ENCODE measurements at regions not wholly inside any gene's neighbourhood (a gene's known extent, or its start where the extent isn't known, plus 50 kb on each side); places are given as distances from the start of the nearest gene placed in this dataset.

GRCh38 chr9:99466781-99467180, 244.7 kb downstream of the SEC61B start:
- H3K27ac Mint-ChIP-seq = no peak overlapping the region
- no peak overlapping the region for H3K4me3 Mint-ChIP-seq
- Histone ChIP-seq H3K4me3 (ENCODE audit: control insufficient read depth in 1 of 2, extremely low read depth in 1 of 2, low read length in 1 of 2) (no peak overlapping the region), H3K36me3 (ENCODE audit: control insufficient read depth in 2 of 2, extremely low read depth in 1 of 2, insufficient read depth in 1 of 2, low read length in 1 of 2) (no peaks in the 10 kb centered on the region), H3K27me3 (replicated peaks in 1 of 2; ENCODE audit: control insufficient read depth in 2 of 2, extremely low read depth in 1 of 2, insufficient read depth in 2 of 2, low read length in 1 of 2) (no peaks in the 10 kb centered on the region), H3K9me3 (no peaks in the 10 kb centered on the region), H3K4me1 (ENCODE audit: control insufficient read depth in 1 of 2, extremely low read depth in 1 of 2, insufficient read depth in 2 of 2, low read length in 2 of 2) (no peaks in the 10 kb centered on the region), H3K27ac (ENCODE audit: low read length) (no peak overlapping the region)
- peaks cover 4 to 8% of the 10 kb centered on the region in 2 donors for H3K27me3 Mint-ChIP-seq
- POLR2A ChIA-PET = no interaction called here
- no peaks in the 10 kb centered on the region for H3K4me1 Mint-ChIP-seq
- ATAC-seq (replicated peaks in 1 of 4) (no peak), DNase-seq (no peak)
- CTCF ChIA-PET = no interaction called here
- H3K36me3 Mint-ChIP-seq = no peaks in the 10 kb centered on the region
- H3K9me3 Mint-ChIP-seq = no peaks in the 10 kb centered on the region

- POLR2A ChIA-PET = no interaction called here
- ATAC-seq (replicated peaks in 1 of 4) = no peak
- H3K4me1 ChIP-seq (ENCODE audit: control insufficient read depth in 1 of 2, extremely low read depth in 1 of 2, insufficient read depth in 2 of 2, low read length in 2 of 2) = no peaks in the 10 kb centered on the region
- no peak for DNase-seq
- Mint-ChIP-seq H3K27ac (no peak overlapping the region), H3K27me3 (peaks cover 7 to 12% of the 10 kb centered on the region in 2 donors), H3K36me3 (no peaks in the 10 kb centered on the region), H3K4me3 (no peak overlapping the region), H3K9me3 (no peaks in the 10 kb centered on the region), H3K4me1 (no peaks in the 10 kb centered on the region)
- H3K4me3 ChIP-seq (ENCODE audit: control insufficient read depth in 1 of 2, extremely low read depth in 1 of 2, low read length in 1 of 2) = no peak overlapping the region
- no peaks in the 10 kb centered on the region for H3K27me3 ChIP-seq (replicated peaks in 1 of 2; ENCODE audit: control insufficient read depth in 2 of 2, extremely low read depth in 1 of 2, insufficient read depth in 2 of 2, low read length in 1 of 2)
- H3K9me3 ChIP-seq = no peaks in the 10 kb centered on the region
- H3K27ac ChIP-seq (ENCODE audit: low read length) = no peak overlapping the region
- H3K36me3 ChIP-seq (ENCODE audit: control insufficient read depth in 2 of 2, extremely low read depth in 1 of 2, insufficient read depth in 1 of 2, low read length in 1 of 2) = no peaks in the 10 kb centered on the region
- CTCF ChIA-PET = no interaction called here
- WGBS (ENCODE audit: insufficient coverage) = no CpG with 5 or more reads among the region's 2 CpGs
Measured at GRCh38 chr9:99471033-99471432, 249.0 kb downstream of the SEC61B start.

- Histone ChIP-seq H3K9me3 (no peaks in the 10 kb centered on the region), H3K4me3 (ENCODE audit: control insufficient read depth in 1 of 2, extremely low read depth in 1 of 2, low read length in 1 of 2) (no peak overlapping the region), H3K4me1 (ENCODE audit: control insufficient read depth in 1 of 2, extremely low read depth in 1 of 2, insufficient read depth in 2 of 2, low read length in 2 of 2) (no peaks in the 10 kb centered on the region), H3K36me3 (ENCODE audit: control insufficient read depth in 2 of 2, extremely low read depth in 1 of 2, insufficient read depth in 1 of 2, low read length in 1 of 2) (no peaks in the 10 kb centered on the region), H3K27ac (ENCODE audit: low read length) (no peak overlapping the region), H3K27me3 (replicated peaks in 1 of 2; ENCODE audit: control insufficient read depth in 2 of 2, extremely low read depth in 1 of 2, insufficient read depth in 2 of 2, low read length in 1 of 2) (no peaks in the 10 kb centered on the region)
- ATAC-seq (replicated peaks in 1 of 4) = no peak
- peaks cover 7 to 17% of the 10 kb centered on the region in 2 donors for H3K27me3 Mint-ChIP-seq
- no peak overlapping the region for H3K4me3 Mint-ChIP-seq
- no peaks in the 10 kb centered on the region for H3K36me3 Mint-ChIP-seq
- no peaks in the 10 kb centered on the region for H3K9me3 Mint-ChIP-seq
- 90% methylated on average over 2 of the region's 6 CpGs for WGBS (ENCODE audit: insufficient coverage)
- no peaks in the 10 kb centered on the region for H3K4me1 Mint-ChIP-seq
- CTCF ChIA-PET = no interaction called here
- POLR2A ChIA-PET = no interaction called here
- no peak for DNase-seq
- no peak overlapping the region for H3K27ac Mint-ChIP-seq
Measured at GRCh38 chr9:99472240-99472915, 250.3 kb downstream of the SEC61B start.

DNA sequence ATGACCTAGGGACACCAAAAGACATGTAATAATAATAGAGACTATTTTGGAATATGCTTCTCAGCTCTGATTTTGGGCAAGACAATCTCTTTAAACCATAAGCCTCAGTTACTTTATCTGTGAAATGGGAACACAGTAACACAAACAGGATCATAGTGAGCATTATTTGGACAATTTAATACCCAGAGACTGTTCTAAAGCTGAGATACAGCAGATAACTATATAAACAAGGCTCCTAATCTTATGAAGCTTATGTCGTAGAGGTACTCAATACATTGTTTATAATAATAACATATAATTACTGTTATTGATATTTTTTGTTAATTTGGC, 250.8 kb downstream of the SEC61B start:
- Histone ChIP-seq H3K27me3 (replicated peaks in 1 of 2; ENCODE audit: control insufficient read depth in 2 of 2, extremely low read depth in 1 of 2, insufficient read depth in 2 of 2, low read length in 1 of 2) (no peaks in the 10 kb centered on the region), H3K36me3 (ENCODE audit: control insufficient read depth in 2 of 2, extremely low read depth in 1 of 2, insufficient read depth in 1 of 2, low read length in 1 of 2) (no peaks in the 10 kb centered on the region), H3K4me3 (ENCODE audit: control insufficient read depth in 1 of 2, extremely low read depth in 1 of 2, low read length in 1 of 2) (no peak overlapping the region), H3K27ac (ENCODE audit: low read length) (no peak overlapping the region), H3K9me3 (no peaks in the 10 kb centered on the region), H3K4me1 (ENCODE audit: control insufficient read depth in 1 of 2, extremely low read depth in 1 of 2, insufficient read depth in 2 of 2, low read length in 2 of 2) (no peaks in the 10 kb centered on the region)
- H3K4me3 Mint-ChIP-seq = no peak overlapping the region
- POLR2A ChIA-PET = no interaction called here
- H3K4me1 Mint-ChIP-seq = no peaks in the 10 kb centered on the region
- CTCF ChIA-PET = no interaction called here
- H3K27me3 Mint-ChIP-seq = peaks cover 7 to 14% of the 10 kb centered on the region in 2 donors
- ATAC-seq (replicated peaks in 1 of 4) (no peak), DNase-seq (no peak)
- no CpG with 5 or more reads among the region's 1 CpG for WGBS (ENCODE audit: insufficient coverage)
- H3K9me3 Mint-ChIP-seq = no peaks in the 10 kb centered on the region
- H3K36me3 Mint-ChIP-seq = no peaks in the 10 kb centered on the region
- H3K27ac Mint-ChIP-seq = no peak overlapping the region

GRCh38 chr9:99474186-99474585, 252.1 kb downstream of the SEC61B start:
- CTCF ChIA-PET = no interaction called here
- Mint-ChIP-seq H3K36me3 (no peaks in the 10 kb centered on the region), H3K9me3 (no peaks in the 10 kb centered on the region), H3K27me3 (peaks cover 6 to 11% of the 10 kb centered on the region in 2 donors), H3K4me3 (no peak overlapping the region), H3K27ac (no peak overlapping the region), H3K4me1 (no peaks in the 10 kb centered on the region)
- Histone ChIP-seq H3K4me3 (ENCODE audit: control insufficient read depth in 1 of 2, extremely low read depth in 1 of 2, low read length in 1 of 2) (no peak overlapping the region), H3K4me1 (ENCODE audit: control insufficient read depth in 1 of 2, extremely low read depth in 1 of 2, insufficient read depth in 2 of 2, low read length in 2 of 2) (no peaks in the 10 kb centered on the region), H3K36me3 (ENCODE audit: control insufficient read depth in 2 of 2, extremely low read depth in 1 of 2, insufficient read depth in 1 of 2, low read length in 1 of 2) (no peaks in the 10 kb centered on the region), H3K27ac (ENCODE audit: low read length) (no peak overlapping the region), H3K27me3 (replicated peaks in 1 of 2; ENCODE audit: control insufficient read depth in 2 of 2, extremely low read depth in 1 of 2, insufficient read depth in 2 of 2, low read length in 1 of 2) (peaks cover 0 to 4% of the 10 kb centered on the region in 2 experiments), H3K9me3 (no peaks in the 10 kb centered on the region)
- DNase-seq (no peak), ATAC-seq (replicated peaks in 1 of 4) (no peak)
- POLR2A ChIA-PET = no interaction called here

- no peaks in the 10 kb centered on the region for H3K36me3 Mint-ChIP-seq
- WGBS (ENCODE audit: insufficient coverage) = 48% methylated on average over 2 of the region's 3 CpGs
- H3K4me1 ChIP-seq (ENCODE audit: control insufficient read depth in 1 of 2, extremely low read depth in 1 of 2, insufficient read depth in 2 of 2, low read length in 2 of 2) = no peaks in the 10 kb centered on the region
- no peak overlapping the region for H3K27ac ChIP-seq (ENCODE audit: low read length)
- H3K4me3 Mint-ChIP-seq = no peak overlapping the region
- no peak overlapping the region for H3K27ac Mint-ChIP-seq
- ChIA-PET CTCF (no interaction called here), POLR2A (no interaction called here)
- DNase-seq (no peak), ATAC-seq (replicated peaks in 1 of 4) (no peak)
- peaks cover 0 to 4% of the 10 kb centered on the region in 2 experiments for H3K27me3 ChIP-seq (replicated peaks in 1 of 2; ENCODE audit: control insufficient read depth in 2 of 2, extremely low read depth in 1 of 2, insufficient read depth in 2 of 2, low read length in 1 of 2)
- no peak overlapping the region for H3K4me3 ChIP-seq (ENCODE audit: control insufficient read depth in 1 of 2, extremely low read depth in 1 of 2, low read length in 1 of 2)
- H3K36me3 ChIP-seq (ENCODE audit: control insufficient read depth in 2 of 2, extremely low read depth in 1 of 2, insufficient read depth in 1 of 2, low read length in 1 of 2) = no peaks in the 10 kb centered on the region
- H3K4me1 Mint-ChIP-seq = no peaks in the 10 kb centered on the region
- no peaks in the 10 kb centered on the region for H3K9me3 ChIP-seq
- peaks cover 6 to 11% of the 10 kb centered on the region in 2 donors for H3K27me3 Mint-ChIP-seq
- H3K9me3 Mint-ChIP-seq = no peaks in the 10 kb centered on the region
Measured at GRCh38 chr9:99475401-99476065, 253.5 kb downstream of the SEC61B start.
